ENCODE measurements at regions not wholly inside any gene's neighbourhood (a gene's known extent, or its start where the extent isn't known, plus 50 kb on each side); places are given as distances from the start of the nearest gene placed in this dataset.
A peak's percentile ranks its signal among the peaks of the same experiment; 100 is the strongest.

- WGBS (ENCODE audit: missing lambda C conversion rate), result 11% methylated on average over 2 of the region's 2 CpGs
- no peak overlapping the region for H3K4me2 ChIP-seq
- H3K9me3 ChIP-seq, result no peaks in the 10 kb centered on the region
- H3K27ac ChIP-seq, result no peak overlapping the region
- no peaks in the 10 kb centered on the region for H3K4me1 ChIP-seq
- ATAC-seq (no peak), FAIRE-seq (peak; percentile 74), DNase-seq (ENCODE audit: low read depth in 1 of 2, low spot score in 1 of 2) (no peak)
- no peak overlapping the region for H3K4me3 ChIP-seq
- no peak for TF ChIP-seq CTCF (IDR thresholded peaks at IDR 0.05)
- no peak for TF ChIP-seq SREBF2 (IDR thresholded peaks at IDR 0.05)
- no peak for TF ChIP-seq RNF2 (IDR thresholded peaks at IDR 0.05; ENCODE audit: borderline replicate concordance, low read depth)
- TF ChIP-seq HMGXB4 (CRISPR knock-in tag; IDR thresholded peaks at IDR 0.05; ENCODE audit: borderline replicate concordance), result no peak
- no peak for TF ChIP-seq BCL3 (IDR thresholded peaks at IDR 0.05)
- TF ChIP-seq ZFP36 (IDR thresholded peaks at IDR 0.05; ENCODE audit: borderline replicate concordance, partially characterized antibody), result no peak
- no peak for TF ChIP-seq HOXB13 (CRISPR knock-in tag; IDR thresholded peaks at IDR 0.05; ENCODE audit: low read depth)
- no peak for TF ChIP-seq GATA3 (IDR thresholded peaks at IDR 0.05; ENCODE audit: borderline replicate concordance)
- TF ChIP-seq JUN (IDR thresholded peaks at IDR 0.05), result no peak
- no peak for TF ChIP-seq CHD4 (IDR thresholded peaks at IDR 0.05; ENCODE audit: borderline replicate concordance)
- POLR2A ChIA-PET, result no interaction called here
- CTCF ChIA-PET, result no interaction called here
Observed at GRCh38 chrX:121165930-121166359, 118.5 kb downstream of the GLUD2 start.

GRCh38 chrX:121169099-121170035 is 122.0 kb downstream of the GLUD2 start:
- POLR2A ChIA-PET, result no interaction called here
- H3K4me3 ChIP-seq, result no peak overlapping the region
- CTCF ChIA-PET, result no interaction called here
- no peak for ATAC-seq
- no peak overlapping the region for H3K27ac ChIP-seq
- TF ChIP-seq MAFK (IDR thresholded peaks at IDR 0.05; ENCODE audit: partially characterized antibody), result peak; percentile 73
- no peak for TF ChIP-seq HOXA7 (CRISPR knock-in tag; IDR thresholded peaks at IDR 0.05)
- peak; percentile 96 for FAIRE-seq
- H3K9me3 ChIP-seq, result no peaks in the 10 kb centered on the region
- no peak overlapping the region for H3K4me2 ChIP-seq
- 17% methylated on average over 2 of the region's 2 CpGs for whole genome bisulfite sequencing (ENCODE audit: missing lambda C conversion rate)
- H3K4me1 ChIP-seq, result no peaks in the 10 kb centered on the region
- DNase-seq (ENCODE audit: low read depth in 1 of 2, low spot score in 1 of 2), result no peak

GRCh38 chrX:121172703-121173102 is 125.3 kb downstream of the GLUD2 start:
- Histone ChIP-seq H3K9me3 (no peaks in the 10 kb centered on the region), H3K4me3 (no peak overlapping the region), H3K4me2 (no peak overlapping the region), H3K4me1 (no peaks in the 10 kb centered on the region), H3K27ac (no peak overlapping the region)
- CTCF ChIA-PET, result no interaction called here
- FAIRE-seq, result no peak
- no peak for ATAC-seq
- WGBS (ENCODE audit: missing lambda C conversion rate), result 11% methylated on average over 2 of the region's 2 CpGs
- DNase-seq (ENCODE audit: low read depth in 1 of 2, low spot score in 1 of 2), result no peak
- POLR2A ChIA-PET, result no interaction called here
- TF ChIP-seq HDAC2 (IDR thresholded peaks at IDR 0.05) (no peak), ZFP36 (IDR thresholded peaks at IDR 0.05; ENCODE audit: borderline replicate concordance, partially characterized antibody) (no peak), TFCP2L1 (CRISPR knock-in tag; IDR thresholded peaks at IDR 0.05) (no peak), MAFK (IDR thresholded peaks at IDR 0.05; ENCODE audit: partially characterized antibody) (peak; percentile 54), HOXA7 (CRISPR knock-in tag; IDR thresholded peaks at IDR 0.05) (no peak), ZNF302 (CRISPR knock-in tag; IDR thresholded peaks at IDR 0.05) (no peak), NPAS2 (CRISPR knock-in tag; IDR thresholded peaks at IDR 0.05; ENCODE audit: borderline replicate concordance) (no peak)
